ENCODE measurements at regions not wholly inside any gene's neighbourhood (a gene's known extent, or its start where the extent isn't known, plus 50 kb on each side); places are given as distances from the start of the nearest gene placed in this dataset.
"Not testable (repeated sequence)": the region's sequence is repeated elsewhere in the genome, so short reads cannot be mapped to it uniquely, and the experiment has no call there.

GRCh38 chr2:38482710-38483109, 105.6 kb upstream of the ATL2 start:
- DNase-seq = not testable (repeated sequence)

GRCh38 chr2:38480617-38481016, 103.5 kb upstream of the ATL2 start:
- no peak for DNase-seq

- DNase-seq = no peak
These were observed 99.9 kb upstream of the ATL2 start for GRCh38 chr2:38477006-38477405.

GRCh38 chr2:38475567-38475881, 98.5 kb upstream of the ATL2 start:
- DNase-seq = no peak

GRCh38 chr2:38474715-38475566, 97.9 kb upstream of the ATL2 start:
- DNase-seq = no peak

- DNase-seq = no peak
These were observed 97.0 kb upstream of the ATL2 start for GRCh38 chr2:38474021-38474456.

GRCh38 chr2:38473333-38474005, 96.4 kb upstream of the ATL2 start:
- DNase-seq = no peak

- no peak for DNase-seq
These were observed 93.0 kb upstream of the ATL2 start for GRCh38 chr2:38470115-38470514.

- no peak for DNase-seq
These were observed 90.8 kb upstream of the ATL2 start for GRCh38 chr2:38467768-38468455.

GRCh38 chr2:38466876-38467767, 90.0 kb upstream of the ATL2 start:
- DNase-seq = no peak

- no peak for DNase-seq
These were observed 89.3 kb upstream of the ATL2 start for GRCh38 chr2:38466409-38466808.

- peak; percentile 3 for DNase-seq
These were observed 88.7 kb upstream of the ATL2 start for GRCh38 chr2:38465789-38466127.

- no peak for DNase-seq
These were observed 88.1 kb upstream of the ATL2 start for GRCh38 chr2:38464971-38465788.

- no peak for DNase-seq
These were observed 86.7 kb upstream of the ATL2 start for GRCh38 chr2:38463752-38464151.

- no peak for DNase-seq
These were observed 85.1 kb upstream of the ATL2 start for GRCh38 chr2:38462121-38462661.

- DNase-seq = no peak
These were observed 84.4 kb upstream of the ATL2 start for GRCh38 chr2:38461470-38461869.

GRCh38 chr2:38460313-38460712, 83.2 kb upstream of the ATL2 start:
- DNase-seq = no peak

GRCh38 chr2:38454081-38454480, 77.0 kb upstream of the ATL2 start:
- no peak for DNase-seq

GRCh38 chr2:38451778-38452177, 74.7 kb upstream of the ATL2 start:
- not testable (repeated sequence) for DNase-seq

GRCh38 chr2:38450509-38450908, 73.4 kb upstream of the ATL2 start:
- DNase-seq = no peak

GRCh38 chr2:38448692-38449410, 71.8 kb upstream of the ATL2 start:
- DNase-seq = no peak

All from CD4-positive, alpha-beta T cell treated with Interferon gamma for 1 hour (primary cell).